T-helper 1 cell (primary cell): ENCODE measurements at regions not wholly inside any gene's neighbourhood (a gene's known extent, or its start where the extent isn't known, plus 50 kb on each side); places are given as distances from the start of the nearest gene placed in this dataset.

ENCODE experiments used
- DNase-seq, 5 donors: peaks; one replicate each; pipeline ENCODE4 v3.0.0-alpha.2; 2012 to 2020

- DNase-seq = no peak
Observed at GRCh38 chr2:19478409-19478808, 120.0 kb upstream of the OSR1 start.

- DNase-seq = no peak
Observed at GRCh38 chr2:19476327-19476726, 117.9 kb upstream of the OSR1 start.

GRCh38 chr2:19474128-19474527 lies 115.7 kb upstream of the OSR1 start:
- DNase-seq = peak in 4 of 5 donors; percentile 20 to 84 (median 38)

- DNase-seq = no peak
Observed at GRCh38 chr2:19473350-19473749, 114.9 kb upstream of the OSR1 start.

DNA sequence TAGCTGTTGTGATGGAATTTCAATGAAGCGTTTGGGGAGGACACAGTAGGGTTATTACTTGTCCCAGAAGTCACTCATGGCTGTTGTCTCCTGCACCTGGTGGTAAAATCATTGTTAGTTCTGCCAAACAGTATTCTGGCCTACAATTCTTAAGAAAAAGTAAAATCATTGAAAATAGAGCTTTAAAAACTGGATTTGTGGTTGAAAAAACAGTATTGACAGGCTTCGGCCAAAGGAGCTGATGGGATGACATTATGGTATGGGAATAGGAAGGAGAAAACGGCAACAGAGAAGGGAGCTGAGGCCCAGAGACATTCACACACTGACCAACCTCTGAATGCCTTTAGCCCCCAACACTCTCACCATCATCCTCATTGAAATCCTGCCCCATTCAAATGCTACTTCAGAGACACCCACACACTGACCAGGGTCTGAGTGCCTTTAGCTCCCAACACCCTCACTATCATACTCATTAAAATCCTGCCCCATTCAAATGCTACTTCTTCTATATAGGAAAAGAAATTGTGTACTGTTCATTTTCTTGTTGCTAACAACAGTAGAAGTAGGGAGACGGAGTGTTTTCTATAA lies 114.1 kb upstream of the OSR1 start:
- no peak for DNase-seq

DNA sequence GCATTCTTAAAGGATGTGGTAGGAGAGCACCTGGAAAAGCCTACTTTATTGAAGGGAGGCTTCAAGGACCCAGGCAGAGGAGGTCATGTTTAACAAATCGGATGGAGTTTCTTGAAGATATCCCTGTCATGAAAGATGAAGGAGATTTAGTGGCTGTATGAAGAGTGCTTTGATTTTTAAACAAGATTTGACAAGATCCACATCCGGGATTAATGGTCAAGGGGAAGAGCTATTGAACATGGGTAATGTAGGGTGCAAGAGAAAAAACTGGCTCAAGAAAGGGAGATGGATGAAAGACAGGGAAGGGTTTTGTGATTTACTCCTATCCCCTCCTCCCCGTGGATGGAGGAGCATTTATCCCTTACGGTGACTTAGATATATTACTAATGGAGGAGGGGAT lies 113.1 kb upstream of the OSR1 start:
- no peak for DNase-seq

- DNase-seq = no peak
Observed at GRCh38 chr2:19465978-19466377, 107.6 kb upstream of the OSR1 start.

- no peak for DNase-seq
Observed at GRCh38 chr2:19462256-19462645, 103.8 kb upstream of the OSR1 start.

DNA sequence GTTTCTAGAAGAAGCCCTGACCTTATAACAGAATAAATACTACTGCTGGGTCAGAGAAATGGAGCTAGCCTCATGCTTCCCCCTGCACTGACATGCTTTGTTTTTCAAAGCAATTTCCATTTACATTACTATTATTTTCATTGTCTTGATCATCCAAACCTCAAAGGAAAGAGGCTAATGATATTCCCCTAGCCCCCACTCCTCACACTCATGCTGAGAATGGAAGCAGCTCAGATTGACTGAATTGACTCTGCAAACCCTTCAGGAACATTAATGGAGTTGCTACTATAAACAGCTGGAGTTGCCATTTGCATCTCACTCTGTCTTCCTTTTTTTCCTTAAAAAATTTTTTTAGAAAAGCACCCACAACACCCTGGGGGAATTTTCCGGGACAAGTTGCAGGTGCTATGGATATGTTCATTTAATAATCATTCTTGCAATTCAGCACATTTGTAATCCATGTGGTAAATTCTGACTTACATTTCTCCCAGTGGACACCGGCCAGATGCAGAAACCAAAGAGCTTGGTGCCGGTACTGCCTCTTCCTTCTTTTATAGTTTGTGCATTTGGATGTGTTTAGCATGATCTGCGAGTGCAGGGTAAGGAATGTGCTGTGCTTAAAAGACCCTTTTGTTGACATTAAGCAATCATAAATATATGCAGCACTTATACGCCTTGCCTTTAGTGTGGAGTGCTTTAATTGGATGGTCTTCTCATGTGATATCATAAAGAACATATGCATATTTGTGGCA lies 103.3 kb upstream of the OSR1 start:
- DNase-seq = no peak

DNA sequence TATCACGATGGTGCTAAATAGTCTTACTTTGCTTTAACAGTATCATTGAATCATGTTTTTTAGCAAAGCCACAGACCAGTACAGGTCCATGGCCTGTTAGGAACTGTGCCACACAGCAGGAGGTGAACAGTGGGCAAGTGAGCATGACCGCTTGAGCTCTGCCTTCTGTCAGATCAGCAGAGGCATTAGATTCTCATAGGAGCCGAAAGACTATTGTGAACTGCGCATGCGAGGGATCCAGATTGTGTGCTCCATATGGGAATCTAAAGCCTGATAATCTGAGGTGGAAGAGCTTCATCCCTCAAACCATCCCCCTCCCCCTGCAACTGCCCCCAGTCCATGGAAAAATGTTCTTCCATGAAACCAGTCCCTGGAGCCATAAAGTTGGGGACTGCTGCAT lies 102.3 kb upstream of the OSR1 start:
- no peak for DNase-seq

DNA sequence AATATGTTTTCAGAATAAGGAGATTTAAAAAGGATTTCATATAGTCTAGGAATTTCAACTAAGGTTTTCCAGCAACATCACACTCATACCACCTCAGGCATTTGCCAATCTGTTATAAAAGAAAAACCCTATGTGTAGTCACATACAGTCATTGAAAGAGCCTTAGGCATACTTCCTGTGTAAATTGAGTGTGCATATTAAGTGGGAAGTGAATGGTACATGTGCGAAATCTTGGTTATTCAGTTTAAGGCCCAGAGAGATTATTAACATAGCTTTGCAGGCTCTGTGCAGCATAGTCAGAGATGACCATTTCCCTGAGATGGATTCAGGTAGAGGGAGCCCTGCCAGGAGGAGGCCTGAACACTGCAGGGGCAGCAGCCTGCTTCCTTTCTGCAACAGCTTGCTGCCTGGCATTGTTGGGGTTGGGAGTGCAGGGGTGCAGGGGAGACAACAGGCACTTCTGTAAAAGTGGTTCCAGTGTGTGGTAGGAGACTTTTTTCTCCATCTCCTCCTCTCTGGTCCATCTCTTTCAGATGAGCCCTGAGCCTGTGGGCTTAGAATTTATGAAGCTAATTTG lies 100.1 kb upstream of the OSR1 start:
- no peak for DNase-seq

DNA sequence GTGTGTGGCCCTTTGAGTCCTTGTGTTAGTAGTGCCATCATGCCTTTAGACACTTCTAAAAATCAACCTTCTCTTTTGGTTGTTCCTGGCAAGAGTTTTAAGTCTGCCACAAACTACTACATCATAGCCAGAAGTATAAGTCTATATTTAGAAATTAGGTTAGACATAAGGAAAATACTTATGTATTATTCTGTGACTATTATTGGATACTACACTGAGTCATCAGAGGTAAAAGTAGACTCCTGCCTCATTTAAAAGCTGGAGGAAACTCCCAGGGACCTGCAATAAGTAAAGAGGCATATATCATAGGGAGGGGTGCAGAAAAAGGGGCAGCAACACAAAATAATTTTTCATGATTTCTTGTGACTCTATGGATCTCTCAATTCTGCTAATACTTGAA lies 99.4 kb upstream of the OSR1 start:
- no peak for DNase-seq

- no peak for DNase-seq
Observed at GRCh38 chr2:19456705-19457309, 98.4 kb upstream of the OSR1 start.

- DNase-seq = no peak
Observed at GRCh38 chr2:19454125-19454524, 95.7 kb upstream of the OSR1 start.

GRCh38 chr2:19442731-19443130 lies 84.3 kb upstream of the OSR1 start:
- DNase-seq = no peak

- DNase-seq = no peak
Observed at GRCh38 chr2:19439081-19439480, 80.7 kb upstream of the OSR1 start.

DNA sequence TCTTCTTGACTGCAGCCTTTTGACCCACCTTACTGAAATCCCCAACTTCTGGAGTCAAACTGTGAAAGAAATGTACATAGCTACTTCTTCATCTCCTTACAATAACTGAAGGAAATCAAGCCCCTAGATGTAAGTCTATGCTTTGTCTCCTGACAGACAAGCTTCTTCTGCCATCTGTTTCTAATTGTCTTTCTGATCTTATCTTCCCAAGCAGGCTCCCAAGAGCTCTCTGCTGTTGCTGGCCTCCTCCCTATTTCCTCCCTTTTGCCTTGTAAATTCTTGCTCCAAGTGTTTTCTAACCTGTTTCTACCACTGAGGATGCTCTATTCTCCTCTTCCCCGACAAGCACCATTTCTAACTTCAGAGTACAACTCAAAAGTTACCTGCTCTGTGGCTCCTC lies 77.4 kb upstream of the OSR1 start:
- no peak for DNase-seq

DNA sequence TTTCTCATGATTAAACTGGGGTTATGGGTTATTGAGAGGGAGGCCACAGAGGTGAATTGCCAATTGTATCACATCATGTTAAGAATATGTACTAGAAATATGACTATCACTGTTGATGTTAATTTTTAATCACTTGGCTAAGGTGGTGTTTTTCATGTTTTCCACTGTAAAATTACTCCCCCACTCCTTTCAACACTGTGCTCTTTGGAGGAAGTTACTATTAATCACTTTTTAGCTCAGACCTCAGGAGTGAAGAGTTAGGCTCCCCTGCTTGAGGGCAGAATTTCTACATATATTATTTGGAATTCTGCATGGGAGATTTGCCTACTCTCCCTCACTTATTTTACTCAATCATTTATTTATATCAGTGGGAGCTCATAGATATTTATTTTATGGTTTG lies 76.0 kb upstream of the OSR1 start:
- DNase-seq = no peak

- DNase-seq = no peak
Observed at GRCh38 chr2:19426941-19427340, 68.5 kb upstream of the OSR1 start.

GRCh38 chr2:19426144-19426543 lies 67.7 kb upstream of the OSR1 start:
- DNase-seq = no peak

DNA sequence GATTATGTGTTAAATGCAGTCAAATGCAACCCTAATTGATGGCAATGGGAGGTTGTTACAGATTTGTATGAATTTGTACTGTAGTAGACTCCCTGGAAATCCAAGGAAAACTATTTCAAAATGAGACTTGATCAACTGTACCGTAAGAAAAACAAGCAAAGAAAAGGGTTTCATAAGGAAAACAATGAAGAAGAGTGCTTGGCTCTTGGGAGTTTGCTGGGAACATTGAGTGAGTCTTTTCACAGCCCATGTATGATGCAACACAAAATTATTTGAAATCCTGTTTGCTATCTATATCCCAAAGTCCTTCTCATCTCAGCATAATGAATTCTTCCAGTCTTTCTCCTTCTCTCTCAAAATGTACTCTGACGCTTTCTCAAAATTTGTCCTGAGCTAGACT lies 67.0 kb upstream of the OSR1 start:
- no peak for DNase-seq

- no peak for DNase-seq
Observed at GRCh38 chr2:19419211-19419880, 60.9 kb upstream of the OSR1 start.
